ACC112 (cell line): ENCODE measurements at regions not wholly inside any gene's neighbourhood (a gene's known extent, or its start where the extent isn't known, plus 50 kb on each side); places are given as distances from the start of the nearest gene placed in this dataset.

Experiments used
- H2AFZ ChIP-seq: fragments of 200-600 bp; sonication (generic); one replicate; pipeline ENCODE4 v1.6.0; 2017; ENCODE audit warnings: antibody characterized with exemption, low read length; ENCODE audit not compliant: unreplicated experiment
- H3K27ac ChIP-seq: fragments of 200-600 bp; sonication (generic); 2 replicates; pipeline ENCODE4 v1.5.1; 2014; ENCODE audit warnings: low read depth, mild to moderate bottlenecking, antibody characterized with exemption, low read length, moderate library complexity
- H3K27me3 ChIP-seq: fragments of 200-600 bp; sonication (generic); 2 replicates; pipeline ENCODE4 v1.6.1; 2014; ENCODE audit warnings: mild to moderate bottlenecking, antibody characterized with exemption, low read length, moderate library complexity, mixed read lengths; ENCODE audit not compliant: insufficient read depth
- H3K36me3 ChIP-seq: fragments of 200-600 bp; sonication (generic); 2 replicates; pipeline ENCODE4 v1.6.1; 2016; ENCODE audit warnings: mild to moderate bottlenecking, antibody characterized with exemption, low read length, moderate library complexity, mixed read lengths; ENCODE audit not compliant: insufficient read depth
- H3K4me1 ChIP-seq: fragments of 200-600 bp; sonication (generic); one replicate; pipeline ENCODE4 v1.6.1; 2016; ENCODE audit warnings: low read length, mixed read lengths; ENCODE audit not compliant: insufficient read depth, unreplicated experiment, control insufficient read depth
- H3K4me3 ChIP-seq: fragments of 200-600 bp; sonication (generic); 2 replicates; pipeline ENCODE4 v1.5.1; 2014; ENCODE audit warnings: mild to moderate bottlenecking, low read depth, low read length
- H3K79me2 ChIP-seq: fragments of 200-600 bp; sonication (generic); one replicate; pipeline ENCODE4 v1.6.0; 2016; ENCODE audit warnings: low read length; ENCODE audit not compliant: control insufficient read depth, unreplicated experiment, insufficient read depth

DNA sequence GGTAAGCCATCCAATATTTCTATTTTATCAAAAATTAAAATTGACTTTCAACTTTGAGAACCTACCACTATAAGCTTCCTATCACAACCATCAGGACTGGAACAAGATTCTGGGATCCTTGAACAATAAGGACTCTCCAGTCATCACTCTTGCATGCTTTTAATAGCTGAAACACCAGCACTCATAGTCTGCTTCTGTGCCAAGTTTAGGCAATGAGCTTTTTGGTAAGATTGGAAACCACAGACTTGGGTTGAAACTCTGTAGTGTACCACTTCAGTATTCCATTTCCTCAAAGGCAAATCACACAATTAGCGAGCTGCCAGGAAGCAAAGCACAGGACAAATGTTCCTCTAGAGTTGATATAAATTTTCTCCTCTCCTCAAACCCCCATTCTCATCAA is 1065.8 kb upstream of the SLC39A10 start:
- no peaks in the 10 kb centered on the region for H3K27me3 ChIP-seq
- H3K36me3 ChIP-seq = no peaks in the 10 kb centered on the region
- no peak overlapping the region for H3K4me3 ChIP-seq
- no peak overlapping the region for H3K27ac ChIP-seq
- no peaks in the 10 kb centered on the region for H3K4me1 ChIP-seq
- no peaks in the 10 kb centered on the region for H3K79me2 ChIP-seq
- no peak overlapping the region for H2AFZ ChIP-seq

DNA sequence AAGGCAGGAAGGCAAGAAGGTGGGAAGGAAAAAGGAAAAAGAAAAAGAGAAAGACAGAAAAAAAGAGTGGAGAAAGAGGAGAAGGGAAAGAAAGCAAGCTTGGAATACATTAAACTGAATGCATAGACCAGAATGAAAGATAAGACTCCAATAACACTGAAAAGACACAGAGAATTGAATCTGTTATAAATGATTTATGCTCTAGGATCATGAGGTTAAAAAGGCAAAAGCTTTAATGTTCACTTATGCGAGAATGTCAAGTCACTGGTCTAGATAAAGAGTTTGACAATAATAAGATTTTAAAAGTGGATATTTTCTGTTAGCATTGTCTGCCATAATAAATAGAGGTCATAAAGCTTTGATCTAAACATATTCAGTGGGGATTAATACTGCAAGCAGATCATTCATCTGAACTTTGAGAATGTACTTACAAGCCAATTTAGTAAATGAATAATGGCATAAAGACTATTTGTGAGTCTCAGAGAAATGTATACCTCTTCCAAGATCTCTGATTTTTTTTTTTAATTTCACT is 1069.2 kb upstream of the SLC39A10 start:
- H3K4me1 ChIP-seq = no peaks in the 10 kb centered on the region
- no peaks in the 10 kb centered on the region for H3K79me2 ChIP-seq
- H2AFZ ChIP-seq = no peak overlapping the region
- no peaks in the 10 kb centered on the region for H3K27me3 ChIP-seq
- H3K4me3 ChIP-seq = no peak overlapping the region
- H3K27ac ChIP-seq = no peak overlapping the region
- H3K36me3 ChIP-seq = no peaks in the 10 kb centered on the region

DNA sequence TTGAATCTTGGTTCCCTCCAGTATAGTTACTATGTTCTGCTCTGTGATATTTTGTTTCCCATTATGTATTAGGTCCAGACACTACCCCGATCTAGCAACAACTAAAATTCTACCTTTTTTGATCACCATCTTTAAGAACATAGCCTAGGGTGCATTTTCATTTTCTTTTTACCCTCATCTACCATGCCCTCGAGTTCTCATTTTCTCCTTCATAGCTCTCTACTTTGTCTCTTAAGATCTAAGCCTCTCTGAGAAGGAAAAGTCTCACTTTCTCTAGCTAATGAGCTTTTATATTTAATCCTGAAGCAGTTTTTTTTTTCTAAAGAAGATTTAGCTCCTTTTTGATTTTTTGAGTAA is 1089.4 kb upstream of the SLC39A10 start:
- Histone ChIP-seq H3K4me1 (no peaks in the 10 kb centered on the region), H3K36me3 (no peaks in the 10 kb centered on the region), H2AFZ (no peak overlapping the region), H3K4me3 (no peak overlapping the region), H3K27me3 (no peaks in the 10 kb centered on the region), H3K27ac (no peak overlapping the region), H3K79me2 (no peaks in the 10 kb centered on the region)

DNA sequence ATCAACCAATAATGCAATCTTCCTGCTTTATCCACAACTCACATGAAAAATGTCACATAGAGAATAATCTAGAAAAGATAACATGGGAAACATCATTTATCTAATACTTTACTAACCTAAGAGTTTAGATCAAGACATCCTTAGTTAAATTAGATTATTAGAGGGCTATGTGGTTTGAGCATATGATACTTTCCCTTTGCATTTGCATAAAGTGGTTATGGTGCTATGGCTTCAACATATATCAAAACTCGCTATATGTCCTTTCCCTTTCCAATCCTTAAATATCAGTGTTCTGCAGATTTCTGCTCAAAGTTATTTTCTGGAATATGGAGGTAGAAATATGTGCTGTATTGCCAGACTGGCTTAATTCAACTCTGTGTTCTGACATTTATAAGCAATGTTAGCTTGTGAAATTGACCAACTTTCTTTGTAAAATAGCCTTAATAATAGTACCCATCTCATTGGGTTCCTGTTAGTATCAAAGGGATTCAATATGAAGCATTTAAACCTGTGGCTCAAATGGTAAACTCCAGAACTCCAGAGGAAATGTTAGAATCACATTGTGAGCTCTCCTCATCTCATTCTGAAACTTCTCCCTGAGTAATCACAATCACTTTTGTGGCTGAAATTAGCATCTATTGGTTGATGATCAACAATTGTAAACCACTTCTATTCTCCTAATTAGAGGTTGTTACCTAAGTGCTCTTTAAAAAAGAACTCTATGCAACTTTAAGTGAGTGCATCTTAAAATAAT is 1089.9 kb upstream of the SLC39A10 start:
- no peak overlapping the region for H2AFZ ChIP-seq
- H3K27ac ChIP-seq = no peak overlapping the region
- H3K4me1 ChIP-seq = no peaks in the 10 kb centered on the region
- H3K79me2 ChIP-seq = no peaks in the 10 kb centered on the region
- no peaks in the 10 kb centered on the region for H3K27me3 ChIP-seq
- no peak overlapping the region for H3K4me3 ChIP-seq
- H3K36me3 ChIP-seq = no peaks in the 10 kb centered on the region

DNA sequence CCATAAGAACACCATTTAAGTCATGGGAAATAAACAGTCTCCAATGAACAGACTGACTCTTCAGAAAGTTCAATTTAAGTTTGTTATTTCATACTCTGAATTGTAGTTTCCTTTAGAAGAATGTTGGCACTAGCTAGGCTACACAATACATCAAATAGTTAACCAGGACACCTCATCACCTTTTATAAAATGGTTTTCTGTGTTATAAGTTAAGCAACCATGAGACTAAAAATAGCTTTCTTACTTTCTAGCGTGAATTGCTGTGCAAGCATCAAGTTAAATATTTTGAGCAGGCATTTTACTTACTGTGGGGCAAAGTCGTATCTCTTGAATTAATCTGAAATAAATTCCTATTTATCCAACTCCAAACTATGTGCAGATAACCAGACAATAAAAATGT is 1092.6 kb upstream of the SLC39A10 start:
- Histone ChIP-seq H3K36me3 (no peaks in the 10 kb centered on the region), H3K27ac (no peak overlapping the region), H3K79me2 (no peaks in the 10 kb centered on the region), H2AFZ (no peak overlapping the region), H3K4me3 (no peak overlapping the region), H3K4me1 (no peaks in the 10 kb centered on the region), H3K27me3 (no peaks in the 10 kb centered on the region)

DNA sequence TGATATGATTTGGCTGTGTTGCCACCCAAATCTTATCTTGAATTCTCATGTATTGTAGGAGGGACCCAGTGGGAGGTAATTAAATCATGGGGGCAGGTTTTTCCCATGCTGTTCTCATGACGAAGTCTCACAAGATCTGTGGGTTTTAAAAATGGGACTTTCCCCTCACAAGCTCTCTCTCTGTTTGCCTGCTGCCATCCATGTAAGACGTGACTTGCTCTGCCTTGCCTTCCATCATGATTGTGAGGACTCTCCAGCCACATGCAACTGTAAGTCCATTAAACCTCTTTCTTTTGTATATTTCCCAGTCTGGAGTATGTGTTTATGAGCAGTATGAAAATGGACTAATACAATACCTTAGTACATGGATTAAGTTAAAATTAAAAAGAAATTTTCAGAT is 1094.7 kb upstream of the SLC39A10 start:
- Histone ChIP-seq H3K4me3 (no peak overlapping the region), H3K4me1 (no peaks in the 10 kb centered on the region), H3K27ac (no peak overlapping the region), H3K36me3 (no peaks in the 10 kb centered on the region), H3K79me2 (no peaks in the 10 kb centered on the region), H2AFZ (no peak overlapping the region), H3K27me3 (no peaks in the 10 kb centered on the region)

DNA sequence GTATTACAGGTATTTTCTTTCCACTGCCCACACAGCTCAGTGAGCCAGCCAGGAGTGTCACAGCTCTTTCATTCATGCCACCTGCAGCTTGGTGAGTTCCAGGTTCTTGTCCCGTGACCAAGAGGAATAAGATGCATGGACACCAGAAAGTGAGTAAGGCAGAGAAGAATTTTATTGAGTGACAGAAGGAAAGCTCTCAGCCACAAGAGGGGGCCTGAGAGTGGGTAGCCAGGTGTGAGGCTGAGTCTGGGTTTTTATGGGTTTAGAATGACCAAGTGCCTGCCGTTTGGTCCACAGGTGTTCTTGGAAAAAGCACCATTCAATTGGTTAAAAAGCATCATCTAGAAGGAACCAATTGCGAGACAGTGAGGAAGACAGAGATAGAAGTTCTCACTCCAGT is 1097.1 kb upstream of the SLC39A10 start:
- Histone ChIP-seq H3K79me2 (no peaks in the 10 kb centered on the region), H3K27ac (no peak overlapping the region), H3K4me1 (no peaks in the 10 kb centered on the region), H3K4me3 (no peak overlapping the region), H3K36me3 (no peaks in the 10 kb centered on the region), H2AFZ (no peak overlapping the region), H3K27me3 (no peaks in the 10 kb centered on the region)

DNA sequence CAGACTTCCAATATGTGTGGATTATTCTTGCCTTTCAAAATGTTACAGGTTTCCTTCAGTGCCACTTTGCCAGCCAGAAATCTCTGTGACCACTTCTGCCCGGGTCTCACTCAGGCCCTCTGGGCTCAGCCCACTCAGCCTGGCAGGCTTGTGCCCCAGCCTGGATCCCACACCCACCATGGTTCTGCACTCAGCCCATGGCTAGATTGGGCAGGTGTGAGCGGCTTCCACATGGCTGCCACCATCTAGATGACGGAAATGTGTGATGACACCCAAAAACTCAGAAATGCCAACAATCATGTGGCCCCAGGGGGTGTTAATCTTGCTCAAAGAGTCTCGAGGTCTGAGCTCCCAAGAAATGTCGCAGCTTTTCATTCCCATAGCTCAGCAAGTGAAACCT is 1097.5 kb upstream of the SLC39A10 start:
- Histone ChIP-seq H3K4me3 (no peak overlapping the region), H3K79me2 (no peaks in the 10 kb centered on the region), H2AFZ (no peak overlapping the region), H3K4me1 (no peaks in the 10 kb centered on the region), H3K27me3 (no peaks in the 10 kb centered on the region), H3K27ac (no peak overlapping the region), H3K36me3 (no peaks in the 10 kb centered on the region)

DNA sequence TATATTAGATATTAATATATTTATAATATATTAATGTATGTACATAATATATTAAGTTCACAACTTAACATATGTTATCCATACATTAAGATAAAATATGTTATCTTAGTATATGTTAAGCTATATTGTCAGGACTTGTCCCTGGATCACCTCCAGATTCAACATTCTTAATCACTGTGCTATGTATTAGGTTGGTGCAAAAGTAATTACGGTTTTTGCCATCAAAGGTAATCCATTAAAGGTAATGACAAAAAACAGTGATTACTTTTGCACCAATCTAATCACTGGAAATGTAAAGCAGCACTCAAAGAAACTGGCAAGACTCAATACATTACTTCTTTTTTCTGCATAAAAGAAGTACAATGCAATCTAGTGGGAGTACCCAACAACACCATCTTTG is 1099.0 kb upstream of the SLC39A10 start:
- H3K27me3 ChIP-seq = no peaks in the 10 kb centered on the region
- H3K79me2 ChIP-seq = no peaks in the 10 kb centered on the region
- H3K36me3 ChIP-seq = no peaks in the 10 kb centered on the region
- no peak overlapping the region for H3K4me3 ChIP-seq
- H2AFZ ChIP-seq = no peak overlapping the region
- no peak overlapping the region for H3K27ac ChIP-seq
- H3K4me1 ChIP-seq = no peaks in the 10 kb centered on the region

DNA sequence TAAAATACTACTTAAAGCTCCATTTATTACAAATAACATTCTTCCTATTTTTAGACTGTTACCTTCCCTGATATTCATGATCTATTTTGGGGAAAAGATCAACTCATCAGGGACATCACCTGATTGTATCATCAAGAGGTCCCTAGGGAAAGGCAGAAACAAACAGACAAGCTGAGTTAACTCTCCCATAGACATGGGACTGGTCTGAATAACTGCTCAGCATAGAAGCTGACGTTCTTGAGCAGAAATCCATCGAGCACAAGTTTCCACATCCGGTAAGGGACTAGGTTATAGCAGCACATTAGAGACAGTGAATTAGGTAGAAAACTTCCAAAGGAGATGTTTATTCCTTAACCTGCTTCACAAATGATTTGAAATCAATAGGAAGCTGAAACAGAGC is 1100.4 kb upstream of the SLC39A10 start:
- Histone ChIP-seq H3K4me1 (no peaks in the 10 kb centered on the region), H3K27me3 (no peaks in the 10 kb centered on the region), H3K27ac (no peak overlapping the region), H3K36me3 (no peaks in the 10 kb centered on the region), H3K4me3 (no peak overlapping the region), H3K79me2 (no peaks in the 10 kb centered on the region), H2AFZ (no peak overlapping the region)

DNA sequence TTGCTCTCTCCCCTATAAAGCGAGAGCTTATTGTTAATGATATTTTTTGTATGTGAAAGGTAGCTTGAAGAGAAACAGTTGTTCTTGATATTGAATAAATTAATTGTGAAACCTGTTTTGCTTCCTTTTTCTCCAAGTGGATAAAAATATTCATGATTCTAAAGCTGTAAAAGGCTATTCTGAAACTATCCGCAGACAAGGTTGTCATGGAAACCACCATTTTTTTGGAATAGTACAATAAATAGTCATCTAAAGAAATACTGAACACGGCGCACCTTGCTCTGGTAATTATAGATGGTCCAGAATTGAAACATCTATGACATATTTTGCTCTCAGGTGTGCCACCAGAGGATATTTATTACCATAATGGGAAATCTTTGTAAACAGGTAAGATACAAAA is 1103.0 kb upstream of the SLC39A10 start:
- H3K4me3 ChIP-seq = no peak overlapping the region
- no peak overlapping the region for H2AFZ ChIP-seq
- H3K27ac ChIP-seq = no peak overlapping the region
- no peaks in the 10 kb centered on the region for H3K4me1 ChIP-seq
- no peaks in the 10 kb centered on the region for H3K27me3 ChIP-seq
- no peaks in the 10 kb centered on the region for H3K36me3 ChIP-seq
- no peaks in the 10 kb centered on the region for H3K79me2 ChIP-seq
